Peyer's patch (tissue), 4 donors: ENCODE measurements at regions not wholly inside any gene's neighbourhood (a gene's known extent, or its start where the extent isn't known, plus 50 kb on each side); places are given as distances from the start of the nearest gene placed in this dataset.
A peak's percentile ranks its signal among the peaks of the same experiment; 100 is the strongest.

Experiments
- DNase-seq, 3 donors: peaks; one replicate each; pipeline ENCODE4 v3.0.0-alpha.2; 2017 to 2019
- H3K27ac ChIP-seq, 4 donors: fragments of 200-600 bp; sonication (generic); one replicate each; pipeline ENCODE4 v1.5.1; 2016 to 2019
- H3K27me3 ChIP-seq, 2 donors: fragments of 200-600 bp; sonication (generic); one replicate each; pipeline ENCODE4 v1.5.1; 2019
- H3K36me3 ChIP-seq, 3 donors: fragments of 200-600 bp; sonication (generic); one replicate each; pipeline ENCODE4 v1.5.1; 2016 to 2019
- H3K4me1 ChIP-seq, 4 donors: fragments of 200-600 bp; sonication (generic); one replicate each; pipeline ENCODE4 v1.5.1; 2016 to 2019
- H3K4me3 ChIP-seq, 4 donors: fragments of 200-600 bp; sonication (generic); 1 replicate in 3 of 4; 2 replicates in 1 of 4; pipeline ENCODE4 v1.5.1; 2016 to 2019; ENCODE audit warnings: mild to moderate bottlenecking in 1 of 4
- H3K9me3 ChIP-seq, 4 donors: fragments of 200-600 bp; sonication (generic); one replicate each; pipeline ENCODE4 v1.5.1; 2016 to 2019; ENCODE audit warnings: mild to moderate bottlenecking in 1 of 4
- CTCF ChIP-seq, 6 experiments: fragments of 450-650 bp in 4 of 6; fragments of 200-600 bp in 2 of 6; sonication (generic) in 1 of 6; IDR thresholded peaks; one replicate each; pipeline ENCODE4 v1.5.1; 2017 to 2019; ENCODE audit warnings: antibody characterized with exemption in 6 of 6, mild to moderate bottlenecking in 3 of 6, moderate library complexity in 1 of 6
- POLR2A ChIP-seq, 2 donors: fragments of 450-650 bp; IDR thresholded peaks; one replicate each; pipeline ENCODE4 v1.5.1; 2017; ENCODE audit warnings: antibody characterized with exemption in 2 of 2, mild to moderate bottlenecking in 2 of 2, moderate library complexity in 2 of 2

GRCh38 chr6:25042536-25042935 lies 106.8 kb upstream of the RIPOR2 start:
- TF ChIP-seq POLR2A (IDR thresholded peaks at IDR 0.05), result no peak
- TF ChIP-seq CTCF (IDR thresholded peaks at IDR 0.05), result peak in 3 of 6 experiments; percentile 18 to 48 (median 19)
- H3K36me3 ChIP-seq, result no peaks in the 10 kb centered on the region
- peak overlapping the region; percentile 49 to 75 (median 63) for H3K27ac ChIP-seq
- H3K4me3 ChIP-seq, result peak overlapping the region in 1 of 4 donors; percentile 41
- no peaks in the 10 kb centered on the region for H3K9me3 ChIP-seq
- H3K4me1 ChIP-seq, result peaks cover 0 to 9% (median 0%) of the 10 kb centered on the region in 4 donors
- H3K27me3 ChIP-seq, result no peaks in the 10 kb centered on the region
- peak in 2 of 3 donors; percentile 48 to 65 for DNase-seq

- peak overlapping the region in 1 of 4 donors; percentile 75 for H3K27ac ChIP-seq
Observed at GRCh38 chr6:25042984-25043725, 107.4 kb upstream of the RIPOR2 start.

GRCh38 chr6:25043892-25044291 lies 108.1 kb upstream of the RIPOR2 start:
- no peak for DNase-seq
- Histone ChIP-seq H3K27ac (no peak overlapping the region), H3K4me1 (peaks cover 0 to 9% (median 0%) of the 10 kb centered on the region in 4 donors), H3K9me3 (no peaks in the 10 kb centered on the region), H3K27me3 (no peaks in the 10 kb centered on the region), H3K36me3 (no peaks in the 10 kb centered on the region), H3K4me3 (no peak overlapping the region)
- no peak for TF ChIP-seq CTCF (IDR thresholded peaks at IDR 0.05)
- TF ChIP-seq POLR2A (IDR thresholded peaks at IDR 0.05), result no peak

More at GRCh38 chr6:25042984-25043725, 107.4 kb upstream of the RIPOR2 start:
- TF ChIP-seq CTCF (IDR thresholded peaks at IDR 0.05), result no peak
- no peak for TF ChIP-seq POLR2A (IDR thresholded peaks at IDR 0.05)
- Histone ChIP-seq H3K36me3 (no peaks in the 10 kb centered on the region), H3K4me1 (peaks cover 0 to 9% (median 0%) of the 10 kb centered on the region in 4 donors), H3K9me3 (no peaks in the 10 kb centered on the region), H3K4me3 (no peak overlapping the region), H3K27me3 (no peaks in the 10 kb centered on the region)
- no peak for DNase-seq

GRCh38 chr6:25046942-25047341 lies 111.2 kb upstream of the RIPOR2 start:
- no peak for DNase-seq
- no peak overlapping the region for H3K27ac ChIP-seq
- TF ChIP-seq CTCF (IDR thresholded peaks at IDR 0.05), result no peak
- no peak for TF ChIP-seq POLR2A (IDR thresholded peaks at IDR 0.05)
- no peaks in the 10 kb centered on the region for H3K9me3 ChIP-seq
- H3K27me3 ChIP-seq, result no peaks in the 10 kb centered on the region
- H3K4me3 ChIP-seq, result no peak overlapping the region
- peaks cover 0 to 9% (median 0%) of the 10 kb centered on the region in 4 donors for H3K4me1 ChIP-seq
- no peaks in the 10 kb centered on the region for H3K36me3 ChIP-seq

- Histone ChIP-seq H3K27ac (peak overlapping the region in 1 of 4 donors; percentile 28), H3K4me3 (no peak overlapping the region), H3K36me3 (no peaks in the 10 kb centered on the region), H3K27me3 (no peaks in the 10 kb centered on the region), H3K4me1 (peaks cover 0 to 6% (median 0%) of the 10 kb centered on the region in 4 donors), H3K9me3 (no peaks in the 10 kb centered on the region)
- TF ChIP-seq POLR2A (IDR thresholded peaks at IDR 0.05) (no peak), CTCF (IDR thresholded peaks at IDR 0.05) (no peak)
- DNase-seq, result peak in 1 of 3 donors; percentile 66
Observed at GRCh38 chr6:25050356-25050755, 114.6 kb upstream of the RIPOR2 start.
